ENCODE measurements at regions not wholly inside any gene's neighbourhood (a gene's known extent, or its start where the extent isn't known, plus 50 kb on each side); places are given as distances from the start of the nearest gene placed in this dataset.

DNA sequence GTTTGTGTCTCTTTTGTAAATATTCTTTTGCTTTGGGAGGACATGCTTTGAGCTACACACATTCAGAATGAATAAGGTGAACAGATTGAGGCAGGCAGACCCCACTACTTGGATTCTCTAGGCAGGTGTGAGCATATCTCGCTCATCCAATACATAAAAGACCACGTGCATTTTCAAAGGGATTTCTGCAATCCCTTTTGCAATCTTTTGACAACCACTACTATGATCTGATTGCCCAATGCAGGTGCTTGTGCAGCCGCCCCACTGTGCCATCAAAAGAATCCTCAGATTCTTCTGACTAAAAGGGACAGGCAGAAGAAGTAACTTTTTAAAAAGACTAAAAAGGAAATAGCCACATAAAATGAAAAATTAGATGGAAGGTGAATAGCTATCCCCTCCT is 341.4 kb downstream of the BMP4 start:
- Mint-ChIP-seq H3K4me1 (no peaks in the 10 kb centered on the region), H3K4me3 (no peak overlapping the region), H3K27ac (no peak overlapping the region), H3K36me3 (no peaks in the 10 kb centered on the region), H3K9me3 (peaks cover 2 to 25% (median 10%) of the 10 kb centered on the region in 7 donors), H3K27me3 (ENCODE audit: low read depth in 3 of 3) (no peaks in the 10 kb centered on the region)
- H3K4me3 ChIP-seq (replicated peaks in 1 of 3; ENCODE audit: low read depth in 2 of 3, low read length in 3 of 3), result no peak overlapping the region
- TF ChIP-seq, protein P1, sequence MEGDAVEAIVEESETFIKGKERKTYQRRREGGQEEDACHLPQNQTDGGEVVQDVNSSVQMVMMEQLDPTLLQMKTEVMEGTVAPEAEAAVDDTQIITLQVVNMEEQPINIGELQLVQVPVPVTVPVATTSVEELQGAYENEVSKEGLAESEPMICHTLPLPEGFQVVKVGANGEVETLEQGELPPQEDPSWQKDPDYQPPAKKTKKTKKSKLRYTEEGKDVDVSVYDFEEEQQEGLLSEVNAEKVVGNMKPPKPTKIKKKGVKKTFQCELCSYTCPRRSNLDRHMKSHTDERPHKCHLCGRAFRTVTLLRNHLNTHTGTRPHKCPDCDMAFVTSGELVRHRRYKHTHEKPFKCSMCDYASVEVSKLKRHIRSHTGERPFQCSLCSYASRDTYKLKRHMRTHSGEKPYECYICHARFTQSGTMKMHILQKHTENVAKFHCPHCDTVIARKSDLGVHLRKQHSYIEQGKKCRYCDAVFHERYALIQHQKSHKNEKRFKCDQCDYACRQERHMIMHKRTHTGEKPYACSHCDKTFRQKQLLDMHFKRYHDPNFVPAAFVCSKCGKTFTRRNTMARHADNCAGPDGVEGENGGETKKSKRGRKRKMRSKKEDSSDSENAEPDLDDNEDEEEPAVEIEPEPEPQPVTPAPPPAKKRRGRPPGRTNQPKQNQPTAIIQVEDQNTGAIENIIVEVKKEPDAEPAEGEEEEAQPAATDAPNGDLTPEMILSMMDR (IDR thresholded peaks at IDR 0.05), result no peak
- H3K27me3 ChIP-seq (ENCODE audit: control insufficient read depth in 2 of 2, insufficient read depth in 2 of 2, low read length in 2 of 2), result no peaks in the 10 kb centered on the region
- H3K4me2 ChIP-seq (replicated peaks; ENCODE audit: extremely low read depth, low read length, poor library complexity, severe bottlenecking), result no peak overlapping the region
- no peak overlapping the region for H2AFZ ChIP-seq (ENCODE audit: insufficient read depth, low read depth, low read length, poor library complexity, severe bottlenecking)
- H3K36me3 ChIP-seq (replicated peaks in 1 of 2; ENCODE audit: control insufficient read depth in 1 of 2, insufficient read depth in 2 of 2, low read length in 2 of 2), result no peaks in the 10 kb centered on the region
- no peak overlapping the region for H3K9ac ChIP-seq (ENCODE audit: insufficient read depth, low read length, poor library complexity, severe bottlenecking)
- no peaks in the 10 kb centered on the region for H3K9me3 ChIP-seq (replicated peaks in 1 of 2; ENCODE audit: control insufficient read depth in 1 of 2, insufficient read depth in 1 of 2, low read length in 2 of 2)
- no peaks in the 10 kb centered on the region for H3K79me2 ChIP-seq (ENCODE audit: insufficient read depth, low read length)
- no peak for DNase-seq
- H3K27ac ChIP-seq (ENCODE audit: low read depth in 1 of 2, low read length in 2 of 2), result no peak overlapping the region
- 77% methylated on average over 2 of the region's 3 CpGs for WGBS (ENCODE audit: insufficient coverage)
- no peaks in the 10 kb centered on the region for H3K4me1 ChIP-seq (ENCODE audit: control insufficient read depth in 1 of 2, insufficient read depth in 2 of 2, low read length in 2 of 2)
- intact Hi-C loops (cut with micrococcal nuclease), result no loop called here
- H4K20me1 ChIP-seq (ENCODE audit: insufficient read depth, low read length), result no peaks in the 10 kb centered on the region

DNA sequence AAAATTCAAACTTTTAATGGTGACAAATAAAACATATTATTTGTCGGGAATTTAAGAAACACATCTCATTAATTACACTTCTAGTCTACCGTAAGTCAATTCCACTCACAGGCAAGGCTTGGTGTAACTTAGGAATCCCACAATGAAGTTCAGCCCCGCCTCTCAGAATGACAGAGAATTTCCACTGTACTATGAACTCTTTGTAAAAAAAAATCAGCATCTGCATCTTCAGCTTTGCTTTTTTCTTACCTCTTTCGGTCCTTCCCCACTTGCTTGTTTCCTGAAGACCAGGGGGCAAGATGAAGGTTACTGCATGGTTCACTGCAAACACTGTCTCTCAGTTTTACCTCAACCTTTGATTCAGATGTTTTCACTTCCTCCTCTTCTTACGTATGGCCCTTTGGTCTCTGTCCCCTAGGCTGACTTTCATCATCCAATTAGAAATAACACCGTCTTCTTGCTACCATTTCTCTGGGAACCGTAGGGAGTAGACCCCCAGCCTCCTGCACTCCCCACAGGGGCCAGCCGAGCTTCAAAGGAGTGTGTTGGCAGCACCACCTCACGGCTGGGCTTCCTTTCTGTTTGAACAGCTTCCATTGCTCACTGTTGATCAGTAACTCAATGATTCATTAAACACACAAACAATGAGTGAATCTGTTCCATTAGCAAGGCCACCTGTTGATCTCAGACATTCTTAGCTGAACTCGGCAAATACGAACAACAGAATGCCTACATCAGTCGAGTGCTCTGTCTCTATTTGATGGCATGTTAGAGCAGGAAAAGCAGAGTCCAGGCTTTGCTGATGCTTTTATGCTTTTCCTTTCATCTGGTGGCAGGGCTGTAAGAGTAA is 343.0 kb downstream of the BMP4 start:
- Histone ChIP-seq H4K20me1 (ENCODE audit: insufficient read depth, low read length) (no peaks in the 10 kb centered on the region), H2AFZ (ENCODE audit: insufficient read depth, low read depth, low read length, poor library complexity, severe bottlenecking) (no peak overlapping the region), H3K4me1 (ENCODE audit: control insufficient read depth in 1 of 2, insufficient read depth in 2 of 2, low read length in 2 of 2) (no peaks in the 10 kb centered on the region), H3K9ac (ENCODE audit: insufficient read depth, low read length, poor library complexity, severe bottlenecking) (no peak overlapping the region), H3K27me3 (ENCODE audit: control insufficient read depth in 2 of 2, insufficient read depth in 2 of 2, low read length in 2 of 2) (no peaks in the 10 kb centered on the region), H3K36me3 (replicated peaks in 1 of 2; ENCODE audit: control insufficient read depth in 1 of 2, insufficient read depth in 2 of 2, low read length in 2 of 2) (no peaks in the 10 kb centered on the region), H3K27ac (ENCODE audit: low read depth in 1 of 2, low read length in 2 of 2) (no peak overlapping the region), H3K4me2 (replicated peaks; ENCODE audit: extremely low read depth, low read length, poor library complexity, severe bottlenecking) (no peak overlapping the region), H3K79me2 (ENCODE audit: insufficient read depth, low read length) (no peaks in the 10 kb centered on the region), H3K4me3 (replicated peaks in 1 of 3; ENCODE audit: low read depth in 2 of 3, low read length in 3 of 3) (no peak overlapping the region), H3K9me3 (replicated peaks in 1 of 2; ENCODE audit: control insufficient read depth in 1 of 2, insufficient read depth in 1 of 2, low read length in 2 of 2) (no peaks in the 10 kb centered on the region)
- Mint-ChIP-seq H3K4me3 (no peak overlapping the region), H3K9me3 (peaks cover 2 to 28% (median 10%) of the 10 kb centered on the region in 7 donors), H3K4me1 (no peaks in the 10 kb centered on the region), H3K36me3 (no peaks in the 10 kb centered on the region), H3K27ac (no peak overlapping the region), H3K27me3 (ENCODE audit: low read depth in 3 of 3) (no peaks in the 10 kb centered on the region)
- 85% methylated on average over 12 of the region's 12 CpGs for WGBS (ENCODE audit: insufficient coverage)
- intact Hi-C loops (cut with micrococcal nuclease), result no loop called here
- TF ChIP-seq, protein P1 (IDR thresholded peaks at IDR 0.05), result no peak
- no peak for DNase-seq

Data from CD14-positive monocyte (primary cell).